Ishikawa (cell line): ENCODE measurements at regions not wholly inside any gene's neighbourhood (a gene's known extent, or its start where the extent isn't known, plus 50 kb on each side); places are given as distances from the start of the nearest gene placed in this dataset.

ENCODE experiments used
- CEBPB ChIP-seq: IDR thresholded peaks from 2 replicates; pipeline ENCODE4 v1.6.1; 2012
- CREB1 ChIP-seq: IDR thresholded peaks from 2 replicates; pipeline ENCODE4 v1.6.1; 2012; ENCODE audit warnings: low read depth
- EGR1 ChIP-seq: IDR thresholded peaks from 2 replicates; pipeline ENCODE4 v1.6.1; 2012
- EP300 ChIP-seq: IDR thresholded peaks from 2 replicates; pipeline ENCODE4 v1.6.1; 2012; ENCODE audit warnings: borderline replicate concordance
- FOXM1 ChIP-seq: IDR thresholded peaks from 2 replicates; pipeline ENCODE4 v1.6.1; 2012; ENCODE audit warnings: low read depth, borderline replicate concordance
- MAX ChIP-seq: IDR thresholded peaks from 2 replicates; pipeline ENCODE4 v1.6.1; 2012
- NFIC ChIP-seq: IDR thresholded peaks from 2 replicates; pipeline ENCODE4 v1.6.1; 2012
- RAD21 ChIP-seq: IDR thresholded peaks from 2 replicates; pipeline ENCODE4 v1.6.1; 2012; ENCODE audit warnings: low read depth
- REST ChIP-seq: IDR thresholded peaks from 2 replicates; pipeline ENCODE4 v1.6.1; 2012; ENCODE audit warnings: low read depth, mild to moderate bottlenecking
- TAF1 ChIP-seq: IDR thresholded peaks from 2 replicates; pipeline ENCODE4 v1.6.1; 2012; ENCODE audit warnings: low read depth, mild to moderate bottlenecking
- TCF12 ChIP-seq: IDR thresholded peaks from 2 replicates; pipeline ENCODE4 v1.6.1; 2012; ENCODE audit warnings: low read depth
- TEAD4 ChIP-seq: IDR thresholded peaks from 2 replicates; pipeline ENCODE4 v1.6.1; 2012
- USF1 ChIP-seq: IDR thresholded peaks from 2 replicates; pipeline ENCODE4 v1.6.1; 2012
- YY1 ChIP-seq: IDR thresholded peaks from 2 replicates; pipeline ENCODE4 v1.6.1; 2012; ENCODE audit warnings: low read depth
- ZBTB7A ChIP-seq: IDR thresholded peaks from 2 replicates; pipeline ENCODE4 v1.6.1; 2012; ENCODE audit warnings: low read depth

- TF ChIP-seq TAF1 (no peak), YY1 (no peak), TCF12 (no peak), RAD21 (no peak), NFIC (no peak), FOXM1 (no peak), ZBTB7A (no peak), CEBPB (no peak), TEAD4 (no peak), USF1 (no peak), EGR1 (no peak), REST (no peak), EP300 (no peak), CREB1 (no peak), MAX (no peak)
Observed at GRCh38 chr3:34956511-34956910, 682.8 kb upstream of the ARPP21 start.

GRCh38 chr3:34957677-34958076 lies 681.6 kb upstream of the ARPP21 start:
- TF ChIP-seq TEAD4 (no peak), CREB1 (no peak), NFIC (no peak)

- TF ChIP-seq NFIC, result no peak
- no peak for TF ChIP-seq USF1
- no peak for TF ChIP-seq TCF12
- TF ChIP-seq FOXM1, result no peak
- TF ChIP-seq CREB1, result no peak
- no peak for TF ChIP-seq RAD21
Observed at GRCh38 chr3:34969513-34969912, 669.8 kb upstream of the ARPP21 start.

- no peak for TF ChIP-seq CEBPB
Observed at GRCh38 chr3:34972481-34972880, 666.8 kb upstream of the ARPP21 start.

GRCh38 chr3:34973586-34973985 lies 665.7 kb upstream of the ARPP21 start:
- TF ChIP-seq YY1 (no peak), CEBPB (no peak), ZBTB7A (no peak), FOXM1 (no peak), TAF1 (no peak), EP300 (no peak), EGR1 (no peak), MAX (no peak), CREB1 (no peak), NFIC (no peak), USF1 (no peak), RAD21 (no peak), TEAD4 (no peak), TCF12 (no peak)

- TF ChIP-seq CEBPB (no peak), EP300 (no peak), YY1 (no peak), EGR1 (no peak), TEAD4 (no peak), FOXM1 (no peak), CREB1 (no peak), RAD21 (no peak), REST (no peak), ZBTB7A (no peak)
Observed at GRCh38 chr3:34983631-34984030, 655.7 kb upstream of the ARPP21 start.
